Psoas muscle (tissue), 7 donors: ENCODE measurements at regions not wholly inside any gene's neighbourhood (a gene's known extent, or its start where the extent isn't known, plus 50 kb on each side); places are given as distances from the start of the nearest gene placed in this dataset.
A peak's percentile ranks its signal among the peaks of the same experiment; 100 is the strongest.

Experiments used
- ATAC-seq, 4 donors: fragments of 200-7000 bp; cut with Tn5 transposase; one replicate each; pipeline ENCODE4 v1.9.1; 2020; ENCODE audit warnings: moderate library complexity in 3 of 4, mild to moderate bottlenecking in 2 of 4
- DNase-seq, 2 donors: peaks; one replicate each; pipeline ENCODE4 v3.0.0-alpha.2; 2020
- H3K27ac ChIP-seq: fragments of 200-600 bp; one replicate; pipeline ENCODE4 v1.8.0; 2022
- H3K27me3 ChIP-seq, 3 donors: fragments of 200-600 bp in 1 of 3; one replicate each; pipeline versions ENCODE4 v1.6.1 to v1.8.0; 2013 to 2022; ENCODE audit warnings: low read length in 2 of 3, mild to moderate bottlenecking in 2 of 3, moderate library complexity in 1 of 3; ENCODE audit not compliant: insufficient read depth in 3 of 3
- H3K36me3 ChIP-seq, 2 donors: fragments of 200-600 bp in 1 of 2; one replicate each; pipeline versions ENCODE4 v1.6.1 to v1.8.0; 2013 to 2022; ENCODE audit warnings: low read depth in 1 of 2, mild to moderate bottlenecking in 1 of 2, moderate library complexity in 1 of 2; ENCODE audit not compliant: insufficient read depth in 1 of 2
- H3K4me1 ChIP-seq: fragments of 200-600 bp; one replicate; pipeline ENCODE4 v1.8.0; 2022
- H3K4me3 ChIP-seq: fragments of 200-600 bp; one replicate; pipeline ENCODE4 v1.8.0; 2022; ENCODE audit warnings: mild to moderate bottlenecking
- H3K9me3 ChIP-seq: fragments of 200-600 bp; one replicate; pipeline ENCODE4 v1.8.0; 2022
- WGBS, 3 donors: extraction: QIAGEN DNeasy Blood & Tissue Kit; methylation state at CpG; one replicate each; pipeline versions ENCODE4 v1.1.6 to v1.1.7; 2013; 5-methylcytosine and 5-hydroxymethylcytosine counted together
- intact Hi-C, 2 donors: fragments of 100-400 bp; cut with DNase I; formaldehyde crosslinking; loops; one replicate each; pipeline versions ENCODE4 v1.11.0 to v1.14.2; 2022
- TF ChIP-seq, protein P1 (sequence below): fragments of 200-600 bp; IDR thresholded peaks from one replicate; pipeline ENCODE4 v1.8.0; 2022; ENCODE audit warnings: antibody characterized with exemption
- donor health status: healthy with polysubstance abuse.
- donor health status: DM: no; HTN: no; CAD: no; lungs with moderate emphysema.
- donor health status: Bipolar disorder and iron deficiency.
- donor health status: healthy.
- donor health status: DM: yes; HTN: yes; CAD: no.
- donor health status: DM: no; HTN: no; CAD: no.
- donor health status: DM: yes; HTN: yes; CAD: no.

DNA sequence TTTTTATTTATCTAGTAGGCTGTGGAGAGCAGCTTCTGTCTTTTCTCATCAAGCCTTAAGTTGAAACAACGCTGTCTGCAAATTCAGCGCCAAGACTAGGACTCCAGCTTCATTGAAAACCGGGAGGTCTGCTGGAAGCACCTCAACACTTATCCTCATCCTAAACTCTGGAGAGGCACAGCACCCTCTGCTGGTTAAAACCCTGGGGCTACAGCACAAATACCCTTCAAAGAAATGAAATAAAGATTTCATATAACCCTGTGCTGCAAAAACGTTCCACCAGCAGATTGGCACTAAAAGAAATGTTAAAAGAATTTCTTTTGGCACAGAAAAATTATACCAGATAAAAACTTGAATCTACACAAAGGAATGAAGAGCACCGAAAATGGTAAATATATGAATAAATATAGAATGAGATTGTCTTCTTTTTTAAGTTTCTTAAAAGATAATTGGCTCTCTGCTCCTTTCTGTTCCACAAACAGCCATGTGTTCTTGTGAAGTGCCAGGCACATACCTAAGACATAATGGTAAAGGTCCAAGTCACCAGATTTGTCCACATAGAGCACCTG, 227.7 kb upstream of the SAMSN1 start:
- intact Hi-C loops, result no loop called here
- ATAC-seq, result no peak

GRCh38 chr21:14771593-14771992, 225.5 kb upstream of the SAMSN1 start:
- DNase-seq, result no peak

More for the DNA sequence above, 227.7 kb upstream of the SAMSN1 start:
- no peaks in the 10 kb centered on the region for H3K27me3 ChIP-seq
- 35 to 45% (median 38%) methylated on average over 5 of the region's 5 CpGs for WGBS, 3 donors
- no peaks in the 10 kb centered on the region for H3K4me1 ChIP-seq
- peak; percentile 20 to 44 for DNase-seq
- no peaks in the 10 kb centered on the region for H3K9me3 ChIP-seq
- H3K27ac ChIP-seq, result no peak overlapping the region
- H3K4me3 ChIP-seq, result no peak overlapping the region
- TF ChIP-seq, protein P1, sequence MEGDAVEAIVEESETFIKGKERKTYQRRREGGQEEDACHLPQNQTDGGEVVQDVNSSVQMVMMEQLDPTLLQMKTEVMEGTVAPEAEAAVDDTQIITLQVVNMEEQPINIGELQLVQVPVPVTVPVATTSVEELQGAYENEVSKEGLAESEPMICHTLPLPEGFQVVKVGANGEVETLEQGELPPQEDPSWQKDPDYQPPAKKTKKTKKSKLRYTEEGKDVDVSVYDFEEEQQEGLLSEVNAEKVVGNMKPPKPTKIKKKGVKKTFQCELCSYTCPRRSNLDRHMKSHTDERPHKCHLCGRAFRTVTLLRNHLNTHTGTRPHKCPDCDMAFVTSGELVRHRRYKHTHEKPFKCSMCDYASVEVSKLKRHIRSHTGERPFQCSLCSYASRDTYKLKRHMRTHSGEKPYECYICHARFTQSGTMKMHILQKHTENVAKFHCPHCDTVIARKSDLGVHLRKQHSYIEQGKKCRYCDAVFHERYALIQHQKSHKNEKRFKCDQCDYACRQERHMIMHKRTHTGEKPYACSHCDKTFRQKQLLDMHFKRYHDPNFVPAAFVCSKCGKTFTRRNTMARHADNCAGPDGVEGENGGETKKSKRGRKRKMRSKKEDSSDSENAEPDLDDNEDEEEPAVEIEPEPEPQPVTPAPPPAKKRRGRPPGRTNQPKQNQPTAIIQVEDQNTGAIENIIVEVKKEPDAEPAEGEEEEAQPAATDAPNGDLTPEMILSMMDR, result peak; percentile 39
- H3K36me3 ChIP-seq, result no peaks in the 10 kb centered on the region

GRCh38 chr21:14768042-14768441, 221.9 kb upstream of the SAMSN1 start:
- Histone ChIP-seq H3K36me3 (no peaks in the 10 kb centered on the region), H3K27me3 (no peaks in the 10 kb centered on the region), H3K27ac (no peak overlapping the region), H3K4me1 (no peaks in the 10 kb centered on the region), H3K9me3 (no peaks in the 10 kb centered on the region), H3K4me3 (no peak overlapping the region)
- TF ChIP-seq, protein P1, result no peak
- DNase-seq (no peak), ATAC-seq (no peak)
- WGBS, 3 donors, result 84 to 95% (median 90%) methylated on average over 2 of the region's 2 CpGs
- intact Hi-C loops, result no loop called here

More at GRCh38 chr21:14771593-14771992, 225.5 kb upstream of the SAMSN1 start:
- intact Hi-C loops, result no loop called here
- H3K27me3 ChIP-seq, result no peaks in the 10 kb centered on the region
- no peak for ATAC-seq
- TF ChIP-seq, protein P1, result no peak
- H3K9me3 ChIP-seq, result no peaks in the 10 kb centered on the region
- no peaks in the 10 kb centered on the region for H3K36me3 ChIP-seq
- H3K4me3 ChIP-seq, result no peak overlapping the region
- WGBS, 3 donors, result 70 to 83% (median 77%) methylated on average over 2 of the region's 2 CpGs
- H3K4me1 ChIP-seq, result no peaks in the 10 kb centered on the region
- no peak overlapping the region for H3K27ac ChIP-seq

GRCh38 chr21:14767192-14767852, 221.2 kb upstream of the SAMSN1 start:
- no peak for DNase-seq
- intact Hi-C loops, result no loop called here
- no peaks in the 10 kb centered on the region for H3K27me3 ChIP-seq
- no peak overlapping the region for H3K27ac ChIP-seq
- no peaks in the 10 kb centered on the region for H3K36me3 ChIP-seq
- H3K4me3 ChIP-seq, result no peak overlapping the region
- no peak for ATAC-seq
- no peaks in the 10 kb centered on the region for H3K9me3 ChIP-seq
- 72 to 75% (median 73%) methylated on average over 3 of the region's 3 CpGs for WGBS, 3 donors
- H3K4me1 ChIP-seq, result no peaks in the 10 kb centered on the region
- TF ChIP-seq, protein P1, result no peak
